Type B pancreatic cell (in vitro differentiated cells): ENCODE measurements at regions not wholly inside any gene's neighbourhood (a gene's known extent, or its start where the extent isn't known, plus 50 kb on each side); places are given as distances from the start of the nearest gene placed in this dataset.

Experiments used
- DNase-seq: peaks from one replicate; pipeline ENCODE4 v3.0.0; 2021; ENCODE audit warnings: mixed read lengths; ENCODE audit not compliant: unreplicated experiment; ENCODE audit errors: extremely low spot score
- H3K27ac Mint-ChIP-seq: 2 replicates; pipeline ENCODE4 v1.8.0; 2021; ENCODE audit warnings: mild to moderate bottlenecking, mixed read lengths
- H3K27me3 Mint-ChIP-seq: 2 replicates; pipeline ENCODE4 v1.8.0; 2021; ENCODE audit warnings: mixed read lengths
- H3K36me3 Mint-ChIP-seq: 2 replicates; pipeline ENCODE4 v1.8.0; 2021; ENCODE audit warnings: mixed read lengths
- H3K4me1 Mint-ChIP-seq: one replicate; pipeline ENCODE4 v1.8.0; 2021; ENCODE audit warnings: mixed read lengths; ENCODE audit not compliant: unreplicated experiment
- H3K4me3 Mint-ChIP-seq: 2 replicates; pipeline ENCODE4 v1.8.0; 2021; ENCODE audit warnings: mild to moderate bottlenecking, mixed read lengths
- H3K9me3 Mint-ChIP-seq: 2 replicates; pipeline ENCODE4 v1.8.0; 2021; ENCODE audit warnings: mixed read lengths
- CTCF ChIP-seq: fragments of 200-600 bp; sonication (generic); conservative IDR thresholded peaks from 2 replicates; pipeline ENCODE4 v1.5.0; 2021; ENCODE audit warnings: antibody characterized with exemption, mild to moderate bottlenecking

DNA sequence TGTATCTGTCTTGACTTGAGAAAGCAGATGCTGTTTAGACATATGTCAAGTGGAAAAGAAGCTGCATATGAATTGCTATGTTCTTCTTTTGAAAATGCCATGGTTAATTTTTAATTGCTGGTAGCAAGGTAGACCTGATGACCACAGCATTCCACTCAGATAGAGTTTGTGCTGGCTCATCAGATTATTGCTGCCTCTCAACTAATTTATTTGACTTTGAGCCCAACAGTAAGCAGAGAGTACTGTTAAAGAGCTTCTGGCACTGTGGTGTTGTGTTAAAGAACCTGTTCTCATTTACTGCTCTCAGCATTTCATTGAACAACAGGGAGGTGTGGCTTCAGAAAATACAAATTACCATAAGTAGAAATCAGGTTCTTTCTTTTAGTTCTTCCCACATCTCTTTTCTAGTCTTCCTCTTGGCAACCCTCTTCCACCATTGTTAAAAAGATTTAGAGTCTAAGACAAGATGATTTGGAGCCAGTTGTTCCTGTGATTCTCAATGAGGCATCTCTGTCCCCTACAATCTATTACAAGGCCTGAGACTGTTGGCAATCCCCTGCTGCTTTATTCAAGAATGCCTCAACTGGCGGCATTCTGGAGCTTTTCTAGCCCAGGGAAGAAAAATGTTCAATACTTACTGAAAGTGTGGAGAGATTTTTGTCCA, 967.6 kb upstream of the GJE1 start:
- no peaks in the 10 kb centered on the region for H3K36me3 Mint-ChIP-seq
- peaks cover 12% of the 10 kb centered on the region for H3K9me3 Mint-ChIP-seq
- no peaks in the 10 kb centered on the region for H3K27me3 Mint-ChIP-seq
- TF ChIP-seq CTCF = no peak
- H3K27ac Mint-ChIP-seq = peak overlapping the region; percentile 95
- peaks cover 18% of the 10 kb centered on the region for H3K4me1 Mint-ChIP-seq
- H3K4me3 Mint-ChIP-seq = peak overlapping the region; percentile 2
- no peak for DNase-seq

GRCh38 chr6:141164042-141164743, 968.5 kb upstream of the GJE1 start:
- no peak for DNase-seq
- Mint-ChIP-seq H3K27me3 (no peaks in the 10 kb centered on the region), H3K9me3 (peaks cover 12% of the 10 kb centered on the region), H3K36me3 (no peaks in the 10 kb centered on the region), H3K4me3 (peak overlapping the region; percentile 33), H3K4me1 (peaks cover 13% of the 10 kb centered on the region), H3K27ac (peak overlapping the region; percentile 95)
- no peak for TF ChIP-seq CTCF

DNA sequence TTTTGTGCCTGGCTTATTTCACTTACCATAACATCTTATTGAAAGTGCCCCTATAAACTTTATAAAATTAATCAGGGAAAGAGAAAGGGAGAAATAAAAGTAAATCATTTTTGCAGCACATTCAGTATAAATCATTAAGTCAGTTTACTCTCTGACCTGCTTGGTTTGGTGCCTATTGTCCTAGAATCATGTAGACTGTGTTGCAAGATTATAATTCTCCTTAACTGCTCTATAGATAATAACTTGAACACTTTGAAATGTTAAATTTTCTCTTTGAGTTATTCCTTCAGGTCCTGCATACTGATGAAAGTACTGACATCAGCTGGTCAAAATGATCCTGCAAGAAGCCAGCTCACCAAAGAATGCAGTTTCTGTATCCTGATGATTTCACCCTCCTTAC, 969.6 kb upstream of the GJE1 start:
- no peak for DNase-seq
- Mint-ChIP-seq H3K9me3 (peaks cover 12% of the 10 kb centered on the region), H3K4me3 (no peak overlapping the region), H3K36me3 (no peaks in the 10 kb centered on the region), H3K27ac (peak overlapping the region; percentile 95), H3K27me3 (no peaks in the 10 kb centered on the region), H3K4me1 (peaks cover 13% of the 10 kb centered on the region)
- no peak for TF ChIP-seq CTCF

DNA sequence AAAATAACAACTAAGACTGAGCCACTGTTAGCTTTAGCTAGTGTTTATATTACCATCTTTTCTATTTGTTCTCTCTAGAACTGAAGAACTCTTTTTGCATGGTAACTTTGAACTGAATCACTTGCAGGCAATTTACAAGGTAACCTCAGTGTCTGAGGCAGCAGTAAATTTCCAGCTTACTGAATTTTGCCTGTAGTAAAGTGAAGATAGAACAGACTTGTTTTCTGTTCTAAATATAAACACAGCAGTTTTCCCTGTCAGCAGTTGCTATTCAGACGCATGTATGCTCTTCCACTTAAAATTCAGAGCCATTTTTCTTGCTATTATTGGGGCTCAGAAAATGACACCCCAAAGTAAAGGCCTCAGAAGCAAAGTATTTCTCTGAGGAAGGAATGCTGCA, 974.0 kb upstream of the GJE1 start:
- H3K27ac Mint-ChIP-seq = no peak overlapping the region
- no peak overlapping the region for H3K4me3 Mint-ChIP-seq
- peaks cover 5% of the 10 kb centered on the region for H3K9me3 Mint-ChIP-seq
- TF ChIP-seq CTCF = no peak
- H3K27me3 Mint-ChIP-seq = no peaks in the 10 kb centered on the region
- no peaks in the 10 kb centered on the region for H3K36me3 Mint-ChIP-seq
- H3K4me1 Mint-ChIP-seq = peaks cover under 1% of the 10 kb centered on the region
- no peak for DNase-seq

- Mint-ChIP-seq H3K9me3 (peaks cover 5% of the 10 kb centered on the region), H3K4me1 (peaks cover 8% of the 10 kb centered on the region), H3K27me3 (no peaks in the 10 kb centered on the region), H3K27ac (no peak overlapping the region), H3K4me3 (no peak overlapping the region), H3K36me3 (no peaks in the 10 kb centered on the region)
- no peak for DNase-seq
- no peak for TF ChIP-seq CTCF
These were observed 979.2 kb upstream of the GJE1 start for GRCh38 chr6:141153563-141153962.
